ENCODE measurements at regions not wholly inside any gene's neighbourhood (a gene's known extent, or its start where the extent isn't known, plus 50 kb on each side); places are given as distances from the start of the nearest gene placed in this dataset.

DNA sequence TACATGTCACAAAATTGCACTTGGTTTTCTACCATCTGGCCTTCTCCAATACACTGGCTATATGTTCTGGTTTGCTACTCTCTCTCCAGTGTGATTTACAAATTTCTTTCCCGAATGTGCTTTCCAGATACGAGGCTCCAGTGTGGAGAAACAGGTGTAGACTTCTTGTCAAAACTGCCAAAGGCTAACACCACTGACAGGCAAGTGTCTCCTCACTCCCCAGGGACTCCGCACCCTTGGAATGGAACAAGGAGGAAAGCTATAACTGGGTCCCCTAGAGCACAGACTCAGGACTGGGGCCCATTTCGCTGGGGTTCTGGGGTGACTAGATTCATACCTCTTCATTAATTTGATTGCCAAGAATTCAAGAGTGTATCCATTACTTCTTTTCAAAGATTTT lies 161.8 kb downstream of the FOXO1 start:
- TF ChIP-seq, protein P1, sequence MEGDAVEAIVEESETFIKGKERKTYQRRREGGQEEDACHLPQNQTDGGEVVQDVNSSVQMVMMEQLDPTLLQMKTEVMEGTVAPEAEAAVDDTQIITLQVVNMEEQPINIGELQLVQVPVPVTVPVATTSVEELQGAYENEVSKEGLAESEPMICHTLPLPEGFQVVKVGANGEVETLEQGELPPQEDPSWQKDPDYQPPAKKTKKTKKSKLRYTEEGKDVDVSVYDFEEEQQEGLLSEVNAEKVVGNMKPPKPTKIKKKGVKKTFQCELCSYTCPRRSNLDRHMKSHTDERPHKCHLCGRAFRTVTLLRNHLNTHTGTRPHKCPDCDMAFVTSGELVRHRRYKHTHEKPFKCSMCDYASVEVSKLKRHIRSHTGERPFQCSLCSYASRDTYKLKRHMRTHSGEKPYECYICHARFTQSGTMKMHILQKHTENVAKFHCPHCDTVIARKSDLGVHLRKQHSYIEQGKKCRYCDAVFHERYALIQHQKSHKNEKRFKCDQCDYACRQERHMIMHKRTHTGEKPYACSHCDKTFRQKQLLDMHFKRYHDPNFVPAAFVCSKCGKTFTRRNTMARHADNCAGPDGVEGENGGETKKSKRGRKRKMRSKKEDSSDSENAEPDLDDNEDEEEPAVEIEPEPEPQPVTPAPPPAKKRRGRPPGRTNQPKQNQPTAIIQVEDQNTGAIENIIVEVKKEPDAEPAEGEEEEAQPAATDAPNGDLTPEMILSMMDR (IDR thresholded peaks at IDR 0.05; ENCODE audit: low read depth, low read length, poor library complexity, severe bottlenecking) = no peak
- TF ChIP-seq EZH2phosphoT487 (IDR thresholded peaks at IDR 0.05; ENCODE audit: borderline replicate concordance, low read length) = no peak
